ENCODE measurements at regions not wholly inside any gene's neighbourhood (a gene's known extent, or its start where the extent isn't known, plus 50 kb on each side); places are given as distances from the start of the nearest gene placed in this dataset.

DNA sequence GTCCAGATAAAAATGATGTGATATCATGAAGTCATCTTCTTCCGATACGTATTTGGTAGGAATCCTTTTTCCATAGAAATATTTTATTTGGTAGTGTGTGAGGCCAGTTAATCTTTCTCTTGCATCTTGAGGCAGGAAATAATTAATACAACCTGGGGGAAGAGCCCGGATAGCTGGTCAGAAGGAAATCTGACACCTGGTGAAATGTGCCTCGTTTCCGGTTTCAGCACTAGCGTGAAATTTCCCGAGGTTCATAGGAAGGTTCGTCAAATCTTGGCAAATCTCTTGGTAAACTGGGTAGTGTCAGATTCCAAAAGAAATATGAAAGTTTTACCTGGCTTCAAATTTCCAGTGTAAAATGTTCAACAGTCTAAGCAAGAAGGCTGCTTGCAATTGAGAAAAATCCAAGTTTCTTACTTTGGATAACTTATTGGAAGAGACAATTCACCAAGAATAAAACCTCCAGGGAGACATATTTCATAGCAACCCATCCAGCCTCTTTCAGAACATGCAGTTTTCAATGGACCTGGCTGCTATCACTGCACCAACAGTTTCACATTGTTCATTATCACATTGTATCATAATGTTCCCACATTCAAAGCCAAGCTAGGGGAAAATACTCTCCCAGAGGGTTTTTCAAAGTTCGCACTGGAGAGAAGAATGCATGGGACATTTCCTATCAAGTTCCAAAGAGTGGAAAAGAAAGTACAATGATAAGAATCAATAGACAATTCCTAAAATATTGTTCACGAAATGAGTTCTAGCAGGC is 454.5 kb upstream of the CITED2 start:
- no peak for ATAC-seq (ENCODE audit: low read depth)
- no peaks in the 10 kb centered on the region for H3K27me3 ChIP-seq (ENCODE audit: insufficient read depth, poor library complexity, severe bottlenecking)
- no peak overlapping the region for H3K27ac ChIP-seq (ENCODE audit: poor library complexity, severe bottlenecking)
- no peak overlapping the region for H3K4me3 ChIP-seq (ENCODE audit: severe bottlenecking)
- H3K36me3 ChIP-seq (ENCODE audit: low read depth) = no peaks in the 10 kb centered on the region
- no peak for DNase-seq (ENCODE audit: low spot score)
- TF ChIP-seq, protein P1, sequence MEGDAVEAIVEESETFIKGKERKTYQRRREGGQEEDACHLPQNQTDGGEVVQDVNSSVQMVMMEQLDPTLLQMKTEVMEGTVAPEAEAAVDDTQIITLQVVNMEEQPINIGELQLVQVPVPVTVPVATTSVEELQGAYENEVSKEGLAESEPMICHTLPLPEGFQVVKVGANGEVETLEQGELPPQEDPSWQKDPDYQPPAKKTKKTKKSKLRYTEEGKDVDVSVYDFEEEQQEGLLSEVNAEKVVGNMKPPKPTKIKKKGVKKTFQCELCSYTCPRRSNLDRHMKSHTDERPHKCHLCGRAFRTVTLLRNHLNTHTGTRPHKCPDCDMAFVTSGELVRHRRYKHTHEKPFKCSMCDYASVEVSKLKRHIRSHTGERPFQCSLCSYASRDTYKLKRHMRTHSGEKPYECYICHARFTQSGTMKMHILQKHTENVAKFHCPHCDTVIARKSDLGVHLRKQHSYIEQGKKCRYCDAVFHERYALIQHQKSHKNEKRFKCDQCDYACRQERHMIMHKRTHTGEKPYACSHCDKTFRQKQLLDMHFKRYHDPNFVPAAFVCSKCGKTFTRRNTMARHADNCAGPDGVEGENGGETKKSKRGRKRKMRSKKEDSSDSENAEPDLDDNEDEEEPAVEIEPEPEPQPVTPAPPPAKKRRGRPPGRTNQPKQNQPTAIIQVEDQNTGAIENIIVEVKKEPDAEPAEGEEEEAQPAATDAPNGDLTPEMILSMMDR (IDR thresholded peaks at IDR 0.05; ENCODE audit: poor library complexity, severe bottlenecking) = no peak
- no peaks in the 10 kb centered on the region for H3K9me3 ChIP-seq (ENCODE audit: severe bottlenecking)
- no peaks in the 10 kb centered on the region for H3K4me1 ChIP-seq (ENCODE audit: insufficient read depth, poor library complexity, severe bottlenecking)

DNA sequence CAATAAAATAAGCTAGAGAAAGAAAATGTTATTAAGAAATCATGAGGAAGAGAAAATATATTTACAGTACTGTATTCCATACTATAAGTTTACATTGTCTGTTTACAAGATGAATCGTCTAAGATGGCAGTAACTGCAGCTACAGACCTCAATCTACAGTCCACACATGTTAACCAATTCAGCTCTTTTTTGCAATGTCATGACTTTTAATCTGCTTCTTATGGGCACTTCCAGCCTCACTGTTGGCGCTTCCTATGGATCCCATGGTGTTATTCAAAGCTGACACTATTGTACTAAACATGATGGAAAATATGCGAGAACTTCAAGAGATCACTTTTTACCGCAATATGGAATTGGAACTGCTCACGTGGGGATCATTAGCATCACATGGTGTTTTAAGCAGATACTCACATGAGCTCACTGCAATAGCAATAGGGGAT is 451.5 kb upstream of the CITED2 start:
- Histone ChIP-seq H3K27me3 (ENCODE audit: insufficient read depth, poor library complexity, severe bottlenecking) (no peaks in the 10 kb centered on the region), H3K9me3 (ENCODE audit: severe bottlenecking) (no peaks in the 10 kb centered on the region), H3K4me1 (ENCODE audit: insufficient read depth, poor library complexity, severe bottlenecking) (no peaks in the 10 kb centered on the region), H3K4me3 (ENCODE audit: severe bottlenecking) (no peak overlapping the region), H3K27ac (ENCODE audit: poor library complexity, severe bottlenecking) (no peak overlapping the region), H3K36me3 (ENCODE audit: low read depth) (no peaks in the 10 kb centered on the region)
- DNase-seq (ENCODE audit: low spot score) (no peak), ATAC-seq (ENCODE audit: low read depth) (no peak)
- TF ChIP-seq, protein P1 (IDR thresholded peaks at IDR 0.05; ENCODE audit: poor library complexity, severe bottlenecking) = no peak

DNA sequence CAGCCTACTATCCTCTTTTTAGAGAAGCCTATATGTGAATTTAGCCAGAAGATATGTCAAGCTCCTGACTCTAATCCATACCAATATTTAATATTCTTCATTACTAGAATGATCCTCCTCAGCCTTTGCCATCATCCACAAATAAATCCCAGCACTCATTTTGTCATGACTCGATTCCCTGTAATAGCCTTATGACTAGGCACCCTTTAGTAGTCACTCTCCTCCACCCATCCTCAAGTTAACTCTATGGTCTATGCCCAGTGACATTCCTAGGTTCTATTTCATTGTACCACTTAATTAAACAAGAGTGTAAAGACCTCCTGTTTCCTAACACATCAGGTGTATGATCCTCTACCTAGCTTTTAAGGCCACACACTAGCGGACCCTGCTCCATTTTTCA is 450.4 kb upstream of the CITED2 start:
- H3K4me3 ChIP-seq (ENCODE audit: severe bottlenecking) = no peak overlapping the region
- no peaks in the 10 kb centered on the region for H3K36me3 ChIP-seq (ENCODE audit: low read depth)
- no peaks in the 10 kb centered on the region for H3K9me3 ChIP-seq (ENCODE audit: severe bottlenecking)
- no peak overlapping the region for H3K27ac ChIP-seq (ENCODE audit: poor library complexity, severe bottlenecking)
- H3K4me1 ChIP-seq (ENCODE audit: insufficient read depth, poor library complexity, severe bottlenecking) = peaks cover 2% of the 10 kb centered on the region
- no peaks in the 10 kb centered on the region for H3K27me3 ChIP-seq (ENCODE audit: insufficient read depth, poor library complexity, severe bottlenecking)
- TF ChIP-seq, protein P1 (IDR thresholded peaks at IDR 0.05; ENCODE audit: poor library complexity, severe bottlenecking) = no peak
- ATAC-seq (ENCODE audit: low read depth) = no peak
- DNase-seq (ENCODE audit: low spot score) = no peak

DNA sequence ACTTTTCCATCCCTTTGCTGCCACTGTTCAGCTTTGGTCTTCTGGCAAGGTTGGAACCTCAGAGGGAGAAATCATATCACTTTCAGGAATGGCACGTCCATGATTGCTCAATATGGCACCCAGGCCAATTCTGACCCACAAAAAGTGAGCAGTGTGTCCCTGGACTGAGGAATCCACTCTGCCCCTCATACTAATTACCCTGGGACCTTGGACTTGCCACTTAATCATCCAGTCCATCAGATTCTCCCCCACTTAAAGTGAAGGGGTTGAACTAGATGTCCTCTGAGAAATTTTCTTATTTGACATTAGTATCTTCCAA is 449.3 kb upstream of the CITED2 start:
- no peak for ATAC-seq (ENCODE audit: low read depth)
- Histone ChIP-seq H3K36me3 (ENCODE audit: low read depth) (no peaks in the 10 kb centered on the region), H3K9me3 (ENCODE audit: severe bottlenecking) (no peaks in the 10 kb centered on the region), H3K27me3 (ENCODE audit: insufficient read depth, poor library complexity, severe bottlenecking) (no peaks in the 10 kb centered on the region), H3K4me3 (ENCODE audit: severe bottlenecking) (no peak overlapping the region), H3K4me1 (ENCODE audit: insufficient read depth, poor library complexity, severe bottlenecking) (peaks cover 2% of the 10 kb centered on the region), H3K27ac (ENCODE audit: poor library complexity, severe bottlenecking) (no peak overlapping the region)
- no peak for DNase-seq (ENCODE audit: low spot score)
- TF ChIP-seq, protein P1 (IDR thresholded peaks at IDR 0.05; ENCODE audit: poor library complexity, severe bottlenecking) = no peak

DNA sequence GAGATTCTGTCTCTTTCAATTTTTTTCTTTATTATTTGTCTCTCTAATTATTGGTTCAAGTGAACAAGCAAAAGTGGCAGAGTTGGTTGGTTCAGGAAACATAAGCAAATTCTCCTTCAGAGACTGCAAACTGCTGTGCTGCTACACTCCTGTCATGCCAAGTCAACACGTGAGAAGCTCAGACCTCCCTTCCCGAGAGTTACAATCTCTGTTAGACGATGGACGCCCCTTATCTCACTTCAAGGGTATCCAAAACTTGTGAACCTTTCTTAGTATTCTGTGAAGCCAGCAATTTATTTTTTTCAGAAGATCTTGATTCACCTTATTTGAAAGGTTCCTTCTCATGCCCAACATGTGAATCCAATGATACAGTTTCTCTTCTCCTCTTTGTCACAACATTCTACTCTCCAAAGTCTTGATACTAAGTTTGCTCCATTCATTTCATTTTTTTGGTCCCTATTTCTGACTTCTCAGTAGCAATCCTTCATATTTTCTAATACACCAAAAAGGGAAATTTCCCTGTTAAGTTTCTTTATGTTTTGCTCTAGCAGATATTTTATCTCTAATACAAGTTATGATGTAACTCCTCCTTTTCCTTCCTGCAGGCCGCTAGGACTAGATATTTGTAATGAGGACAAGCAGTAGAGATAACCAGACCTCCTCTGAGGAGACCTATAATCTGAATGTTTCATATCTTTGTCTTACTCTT is 448.8 kb upstream of the CITED2 start:
- Histone ChIP-seq H3K27me3 (ENCODE audit: insufficient read depth, poor library complexity, severe bottlenecking) (no peaks in the 10 kb centered on the region), H3K4me1 (ENCODE audit: insufficient read depth, poor library complexity, severe bottlenecking) (peaks cover 2% of the 10 kb centered on the region), H3K27ac (ENCODE audit: poor library complexity, severe bottlenecking) (no peak overlapping the region), H3K4me3 (ENCODE audit: severe bottlenecking) (no peak overlapping the region), H3K36me3 (ENCODE audit: low read depth) (no peaks in the 10 kb centered on the region), H3K9me3 (ENCODE audit: severe bottlenecking) (no peaks in the 10 kb centered on the region)
- DNase-seq (ENCODE audit: low spot score) (no peak), ATAC-seq (ENCODE audit: low read depth) (no peak)
- TF ChIP-seq, protein P1 (IDR thresholded peaks at IDR 0.05; ENCODE audit: poor library complexity, severe bottlenecking) = no peak

All from RWPE2 (cell line).